ENCODE measurements at regions not wholly inside any gene's neighbourhood (a gene's known extent, or its start where the extent isn't known, plus 50 kb on each side); places are given as distances from the start of the nearest gene placed in this dataset.

DNA sequence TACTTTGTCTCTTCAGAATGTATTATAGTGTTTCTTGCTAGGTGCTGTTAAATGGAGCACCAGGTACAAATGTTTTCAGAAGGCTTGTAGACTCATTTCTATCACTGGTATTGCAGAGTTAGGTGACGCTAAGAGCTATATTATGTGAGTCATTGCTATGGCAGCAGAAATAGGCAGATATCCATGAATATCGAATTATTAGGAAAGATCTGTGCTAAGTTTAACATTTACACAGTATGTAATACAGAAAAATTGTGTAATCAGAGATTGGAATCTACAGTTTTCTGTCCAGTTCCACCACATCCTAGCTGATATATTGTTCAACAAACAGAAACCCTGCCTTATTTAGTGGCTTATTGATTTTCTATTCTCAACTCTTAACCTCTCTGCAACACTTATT lies 1025.5 kb downstream of the STIM2 start:
- TF ChIP-seq, protein P1, sequence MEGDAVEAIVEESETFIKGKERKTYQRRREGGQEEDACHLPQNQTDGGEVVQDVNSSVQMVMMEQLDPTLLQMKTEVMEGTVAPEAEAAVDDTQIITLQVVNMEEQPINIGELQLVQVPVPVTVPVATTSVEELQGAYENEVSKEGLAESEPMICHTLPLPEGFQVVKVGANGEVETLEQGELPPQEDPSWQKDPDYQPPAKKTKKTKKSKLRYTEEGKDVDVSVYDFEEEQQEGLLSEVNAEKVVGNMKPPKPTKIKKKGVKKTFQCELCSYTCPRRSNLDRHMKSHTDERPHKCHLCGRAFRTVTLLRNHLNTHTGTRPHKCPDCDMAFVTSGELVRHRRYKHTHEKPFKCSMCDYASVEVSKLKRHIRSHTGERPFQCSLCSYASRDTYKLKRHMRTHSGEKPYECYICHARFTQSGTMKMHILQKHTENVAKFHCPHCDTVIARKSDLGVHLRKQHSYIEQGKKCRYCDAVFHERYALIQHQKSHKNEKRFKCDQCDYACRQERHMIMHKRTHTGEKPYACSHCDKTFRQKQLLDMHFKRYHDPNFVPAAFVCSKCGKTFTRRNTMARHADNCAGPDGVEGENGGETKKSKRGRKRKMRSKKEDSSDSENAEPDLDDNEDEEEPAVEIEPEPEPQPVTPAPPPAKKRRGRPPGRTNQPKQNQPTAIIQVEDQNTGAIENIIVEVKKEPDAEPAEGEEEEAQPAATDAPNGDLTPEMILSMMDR (IDR thresholded peaks at IDR 0.05; ENCODE audit: insufficient read depth, low read depth, low read length): no peak
- no peak for TF ChIP-seq EZH2 (IDR thresholded peaks at IDR 0.05; ENCODE audit: insufficient read depth, low read length)

Measured in astrocyte (in vitro differentiated cells and primary cell).